IMR-90 (cell line): ENCODE measurements at regions not wholly inside any gene's neighbourhood (a gene's known extent, or its start where the extent isn't known, plus 50 kb on each side); places are given as distances from the start of the nearest gene placed in this dataset.

Source experiments
- ATAC-seq: fragments of 200-7000 bp; cut with Tn5 transposase; 2 replicates; pipeline ENCODE4 v1.9.1; 2020; ENCODE audit warnings: low read depth, mild to moderate bottlenecking, moderate library complexity
- BruUV-seq: library from RNA; stranded (reverse); fragments of 400-500 nt; replicated peaks from 2 replicates; lab custom pipeline; 2021; lab: Mats Ljungman, UMichigan
- CTCF ChIA-PET: fragments of 300-600 bp; formaldehyde crosslinking; extraction: SDS; loops from one replicate; lab custom pipeline; 2021; ENCODE audit warnings: antibody characterized with exemption; lab: Yijun Ruan, JAX
- POLR2A ChIA-PET: fragments of 300-600 bp; sonication (Branson Sonifier 250); formaldehyde crosslinking; loops from one replicate; lab custom pipeline; 2022; ENCODE audit warnings: antibody characterized with exemption; ENCODE audit not compliant: unreplicated experiment; lab: Charles Lee
- DNase-seq: peaks from one replicate; pipeline ENCODE4 v3.0.0; 2013
- H2AFZ ChIP-seq: replicated peaks from 2 replicates; pipeline ENCODE3; 2013; ENCODE audit warnings: low read length, mild to moderate bottlenecking; ENCODE audit not compliant: poor library complexity
- H2AK5ac ChIP-seq: 2 replicates; pipeline ENCODE4 v1.6.1; 2013; ENCODE audit warnings: low read depth, low read length, inconsistent platforms
- H2AK9ac ChIP-seq: replicated peaks from 2 replicates; pipeline ENCODE3; 2013; ENCODE audit warnings: mild to moderate bottlenecking, low read depth, low read length, moderate library complexity; ENCODE audit not compliant: poor library complexity
- H2BK120ac ChIP-seq: 2 replicates; pipeline ENCODE4 v1.6.1; 2013; ENCODE audit warnings: low read depth, low read length, inconsistent platforms
- H2BK15ac ChIP-seq: 3 replicates; pipeline ENCODE4 v1.6.1; 2013; ENCODE audit warnings: low read depth, low read length, inconsistent platforms
- H2BK20ac ChIP-seq: 2 replicates; pipeline ENCODE4 v1.6.1; 2013; ENCODE audit warnings: low read depth, mild to moderate bottlenecking, inconsistent platforms, low read length, moderate library complexity
- H2BK5ac ChIP-seq: 2 replicates; pipeline ENCODE4 v1.6.1; 2013; ENCODE audit warnings: mild to moderate bottlenecking, low read depth, low read length, inconsistent platforms; ENCODE audit not compliant: poor library complexity, severe bottlenecking
- H3K14ac ChIP-seq: replicated peaks from 2 replicates; pipeline ENCODE4 v1.6.1; 2013; ENCODE audit warnings: low read depth, low read length, inconsistent platforms
- H3K18ac ChIP-seq: 2 replicates; pipeline ENCODE4 v1.6.1; 2013; ENCODE audit warnings: low read depth, low read length, control low read depth
- H3K23ac ChIP-seq: 2 replicates; pipeline ENCODE4 v1.6.1; 2013; ENCODE audit warnings: low read depth, low read length, inconsistent platforms
- H3K27ac ChIP-seq: 2 replicates; pipeline ENCODE4 v1.5.1; 2013; ENCODE audit warnings: mild to moderate bottlenecking, control low read depth, low read length; ENCODE audit not compliant: insufficient read depth
- H3K27me3 ChIP-seq: 2 replicates; pipeline ENCODE4 v1.6.1; 2013; ENCODE audit warnings: low read length; ENCODE audit not compliant: control insufficient read depth, insufficient read depth
- H3K36me3 ChIP-seq: 2 replicates; pipeline ENCODE4 v1.6.1; 2013; ENCODE audit warnings: low read length, mixed read lengths; ENCODE audit not compliant: control insufficient read depth, insufficient read depth
- H3K4ac ChIP-seq: 2 replicates; pipeline ENCODE4 v1.6.1; 2013; ENCODE audit warnings: low read depth, low read length, inconsistent platforms
- H3K4me1 ChIP-seq: 2 replicates; pipeline ENCODE4 v1.6.1; 2013; ENCODE audit warnings: low read length, mixed read lengths; ENCODE audit not compliant: control insufficient read depth, insufficient read depth
- H3K4me2 ChIP-seq: 2 replicates; pipeline ENCODE4 v1.6.1; 2013; ENCODE audit warnings: low read depth, mild to moderate bottlenecking, control low read depth, low read length, moderate library complexity
- H3K4me3 ChIP-seq: 2 replicates; pipeline ENCODE4 v1.5.1; 2013; ENCODE audit warnings: low read depth, mild to moderate bottlenecking, control low read depth, low read length, moderate library complexity; ENCODE audit not compliant: insufficient read depth
- H3K56ac ChIP-seq: 2 replicates; pipeline ENCODE4 v1.6.1; 2013; ENCODE audit warnings: low read length, inconsistent platforms; ENCODE audit not compliant: insufficient read depth; ENCODE audit errors: extremely low read depth
- H3K79me1 ChIP-seq, 2 experiments: 2 replicates each; pipeline ENCODE4 v1.6.1; 2013; ENCODE audit warnings: low read length in 2 of 2, inconsistent platforms in 1 of 2, low read depth in 1 of 2
- H3K9ac ChIP-seq: 2 replicates; pipeline ENCODE4 v1.6.1; 2013; ENCODE audit warnings: low read depth, low read length, control low read depth
- H3K9me1 ChIP-seq: 2 replicates; pipeline ENCODE4 v1.6.1; 2013; ENCODE audit warnings: low read length, inconsistent platforms; ENCODE audit not compliant: insufficient read depth
- H3K9me3 ChIP-seq: 2 replicates; pipeline ENCODE4 v1.6.1; 2013; ENCODE audit warnings: low read length; ENCODE audit not compliant: control insufficient read depth, insufficient read depth
- H4K20me1 ChIP-seq: 2 replicates; pipeline ENCODE4 v1.6.1; 2013; ENCODE audit warnings: low read length, inconsistent platforms; ENCODE audit not compliant: insufficient read depth
- H4K5ac ChIP-seq: 2 replicates; pipeline ENCODE4 v1.6.1; 2013; ENCODE audit warnings: mild to moderate bottlenecking, low read depth, low read length, control low read depth
- H4K8ac ChIP-seq, 2 experiments: 2 replicates each; pipeline ENCODE4 v1.6.1; 2013; ENCODE audit warnings: low read depth in 2 of 2, low read length in 2 of 2, control low read depth in 1 of 2, inconsistent platforms in 1 of 2
- H4K91ac ChIP-seq: 2 replicates; pipeline ENCODE4 v1.6.1; 2013; ENCODE audit warnings: low read depth, low read length, inconsistent platforms; ENCODE audit not compliant: insufficient read depth
- BHLHE40 ChIP-seq: fragments of 150-350 bp; IDR thresholded peaks from 2 replicates; pipeline ENCODE4 v1.6.1; 2016; ENCODE audit warnings: mild to moderate bottlenecking, low read depth, low read length
- CEBPB ChIP-seq: IDR thresholded peaks from 2 replicates; pipeline ENCODE4 v1.6.1; 2012; ENCODE audit warnings: low read depth, low read length, improper control_type of control experiment
- CHD1 ChIP-seq: IDR thresholded peaks from 2 replicates; pipeline ENCODE4 v1.6.1; 2012; ENCODE audit warnings: low read depth, low read length, improper control_type of control experiment
- FOS ChIP-seq: fragments of 150-350 bp; IDR thresholded peaks from 2 replicates; pipeline ENCODE4 v1.6.1; 2016; ENCODE audit warnings: low read depth, low read length
- MAZ ChIP-seq: IDR thresholded peaks from 2 replicates; pipeline ENCODE4 v1.6.1; 2012; ENCODE audit warnings: low read depth, mild to moderate bottlenecking, low read length, improper control_type of control experiment, moderate library complexity, borderline replicate concordance
- WGBS, 2 experiments: methylation state at CpG; one replicate each; pipeline versions ENCODE4 v1.1.5 to v1.1.7; 2013; ENCODE audit warnings: missing lambda C conversion rate in 2 of 2; ENCODE audit not compliant: insufficient read length in 1 of 2; ENCODE audit errors: extremely low coverage in 2 of 2; 5-methylcytosine and 5-hydroxymethylcytosine counted together
- dilution Hi-C: fragments of 300-500 bp; cut with HindIII; formaldehyde crosslinking; loops from one replicate; pipeline ENCODE4 v1.14.3; 2018; ENCODE audit warnings: low sequenced_read_pairs; ENCODE audit not compliant: unreplicated experiment
- in situ Hi-C: fragments of 300-500 bp; cut with MboI; formaldehyde crosslinking; loops from 3 replicates; pipeline ENCODE4 v1.14.3; 2019; ENCODE audit warnings: low sequenced_read_pairs, inconsistent platforms, mixed read lengths
- intact Hi-C: fragments of 100-400 bp; cut with micrococcal nuclease; formaldehyde crosslinking; loops from 2 replicates; pipeline ENCODE4 v1.10.0; 2022
- TF ChIP-seq, protein P1 (sequence below): conservative IDR thresholded peaks from 2 replicates; pipeline ENCODE4 v1.5.1; 2012; ENCODE audit warnings: mild to moderate bottlenecking, low read depth, low read length, improper control_type of control experiment
- TF ChIP-seq, protein P2 (sequence below): fragments of 150-350 bp; IDR thresholded peaks from 2 replicates; pipeline ENCODE4 v1.6.1; 2017; ENCODE audit warnings: mild to moderate bottlenecking, antibody characterized with exemption, low read length, low read depth

DNA sequence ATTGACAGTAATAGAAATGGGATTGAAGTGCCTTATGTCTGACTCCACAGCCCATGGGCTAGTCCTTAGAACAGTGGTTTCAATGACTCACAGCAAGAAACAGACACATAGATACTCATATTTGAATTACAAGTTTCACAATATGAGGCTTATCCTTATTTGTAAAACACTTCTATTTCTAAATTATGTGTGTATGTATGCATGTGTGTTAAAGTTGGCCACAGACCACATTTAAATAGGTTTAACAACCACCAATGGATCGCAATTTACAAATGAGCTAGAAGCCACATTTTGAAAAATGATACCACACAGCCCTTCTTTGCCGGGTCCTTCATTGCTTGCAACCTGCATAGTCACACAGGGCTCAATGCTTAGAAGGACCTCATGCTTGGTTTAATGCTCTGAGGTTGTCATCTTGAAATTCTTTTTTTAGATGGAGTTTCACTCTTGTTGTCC lies 157.8 kb upstream of the PREP start:
- H3K56ac ChIP-seq = no peak overlapping the region
- H3K9me1 ChIP-seq = no peaks in the 10 kb centered on the region
- no peak overlapping the region for H2AK5ac ChIP-seq
- H2AFZ ChIP-seq = no peak overlapping the region
- no peak overlapping the region for H2BK15ac ChIP-seq
- no peaks in the 10 kb centered on the region for H3K4me1 ChIP-seq
- TF ChIP-seq MAZ = no peak
- TF ChIP-seq CHD1 = no peak
- peak; percentile 7; the same call in 1 of the 2 replicates for TF ChIP-seq FOS
- TF ChIP-seq BHLHE40 = no peak
- TF ChIP-seq, protein P1, sequence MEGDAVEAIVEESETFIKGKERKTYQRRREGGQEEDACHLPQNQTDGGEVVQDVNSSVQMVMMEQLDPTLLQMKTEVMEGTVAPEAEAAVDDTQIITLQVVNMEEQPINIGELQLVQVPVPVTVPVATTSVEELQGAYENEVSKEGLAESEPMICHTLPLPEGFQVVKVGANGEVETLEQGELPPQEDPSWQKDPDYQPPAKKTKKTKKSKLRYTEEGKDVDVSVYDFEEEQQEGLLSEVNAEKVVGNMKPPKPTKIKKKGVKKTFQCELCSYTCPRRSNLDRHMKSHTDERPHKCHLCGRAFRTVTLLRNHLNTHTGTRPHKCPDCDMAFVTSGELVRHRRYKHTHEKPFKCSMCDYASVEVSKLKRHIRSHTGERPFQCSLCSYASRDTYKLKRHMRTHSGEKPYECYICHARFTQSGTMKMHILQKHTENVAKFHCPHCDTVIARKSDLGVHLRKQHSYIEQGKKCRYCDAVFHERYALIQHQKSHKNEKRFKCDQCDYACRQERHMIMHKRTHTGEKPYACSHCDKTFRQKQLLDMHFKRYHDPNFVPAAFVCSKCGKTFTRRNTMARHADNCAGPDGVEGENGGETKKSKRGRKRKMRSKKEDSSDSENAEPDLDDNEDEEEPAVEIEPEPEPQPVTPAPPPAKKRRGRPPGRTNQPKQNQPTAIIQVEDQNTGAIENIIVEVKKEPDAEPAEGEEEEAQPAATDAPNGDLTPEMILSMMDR = no peak
- peak; percentile 79 for TF ChIP-seq CEBPB
- TF ChIP-seq, protein P2, sequence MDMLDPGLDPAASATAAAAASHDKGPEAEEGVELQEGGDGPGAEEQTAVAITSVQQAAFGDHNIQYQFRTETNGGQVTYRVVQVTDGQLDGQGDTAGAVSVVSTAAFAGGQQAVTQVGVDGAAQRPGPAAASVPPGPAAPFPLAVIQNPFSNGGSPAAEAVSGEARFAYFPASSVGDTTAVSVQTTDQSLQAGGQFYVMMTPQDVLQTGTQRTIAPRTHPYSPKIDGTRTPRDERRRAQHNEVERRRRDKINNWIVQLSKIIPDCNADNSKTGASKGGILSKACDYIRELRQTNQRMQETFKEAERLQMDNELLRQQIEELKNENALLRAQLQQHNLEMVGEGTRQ = no peak
- H3K4ac ChIP-seq = no peak overlapping the region
- H3K9me3 ChIP-seq = peaks cover 2% of the 10 kb centered on the region; the same call in 1 of the 2 replicates
- intact Hi-C loops (no loop called here), in situ Hi-C loops (no loop called here), dilution Hi-C loops (no loop called here)
- no peak overlapping the region for H4K8ac ChIP-seq
- H4K91ac ChIP-seq = no peak overlapping the region
- DNase-seq = peak; percentile 72
- CTCF ChIA-PET = interaction anchor here (1.1 kb wide), 1 partner anchor 38 kb away, joined by 3 read pairs; no protein-coding TSS in a partner anchor
- H2BK5ac ChIP-seq = no peak overlapping the region
- H3K4me3 ChIP-seq = no peak overlapping the region
- H3K27ac ChIP-seq = no peak overlapping the region
- no peaks in the 10 kb centered on the region for H3K27me3 ChIP-seq
- H3K23ac ChIP-seq = no peak overlapping the region
- no peak overlapping the region for H3K9ac ChIP-seq
- no TSS peak for BruUV-seq
- POLR2A ChIA-PET = no interaction called here
- H2BK120ac ChIP-seq = no peak overlapping the region
- H3K14ac ChIP-seq = no peak overlapping the region
- H2BK20ac ChIP-seq = no peak overlapping the region
- no peaks in the 10 kb centered on the region for H4K20me1 ChIP-seq
- peak; percentile 65 for ATAC-seq
- H3K18ac ChIP-seq = no peak overlapping the region
- no peak overlapping the region for H4K5ac ChIP-seq
- 100% methylated on average over 1 of the region's 2 CpGs; no CpG with 5 or more reads in 1 of the 2 experiments for WGBS, 2 experiments
- no peaks in the 10 kb centered on the region for H3K79me1 ChIP-seq
- H3K4me2 ChIP-seq = no peak overlapping the region
- no peaks in the 10 kb centered on the region for H3K36me3 ChIP-seq
- no peak overlapping the region for H2AK9ac ChIP-seq
